ENCODE measurements at regions not wholly inside any gene's neighbourhood (a gene's known extent, or its start where the extent isn't known, plus 50 kb on each side); places are given as distances from the start of the nearest gene placed in this dataset.

GRCh38 chr4:126081336-126081735 is 766.6 kb downstream of the FAT4 start:
- no peak overlapping the region for H3K4me3 ChIP-seq
- intact Hi-C loops (cut with DNase I): no loop called here

GRCh38 chr4:126086041-126086440 is 771.3 kb downstream of the FAT4 start:
- intact Hi-C loops (cut with DNase I): no loop called here
- TF ChIP-seq POLR2AphosphoS5 (IDR thresholded peaks at IDR 0.05; ENCODE audit: insufficient read depth in 1 of 2, low read depth in 1 of 2): no peak
- TF ChIP-seq CTCF (IDR thresholded peaks at IDR 0.05): no peak
- TF ChIP-seq POLR2A (IDR thresholded peaks at IDR 0.05): no peak
- H3K9me3 ChIP-seq: no peaks in the 10 kb centered on the region
- H3K4me1 ChIP-seq: no peaks in the 10 kb centered on the region
- no peaks in the 10 kb centered on the region for H3K27me3 ChIP-seq
- no peak for DNase-seq (ENCODE audit: extremely low spot score in 2 of 2)
- no peak overlapping the region for H3K27ac ChIP-seq
- H3K36me3 ChIP-seq: no peaks in the 10 kb centered on the region
- no peak overlapping the region for H3K4me3 ChIP-seq

More at GRCh38 chr4:126081336-126081735, 766.6 kb downstream of the FAT4 start:
- DNase-seq (ENCODE audit: extremely low spot score in 2 of 2): no peak
- no peak for TF ChIP-seq POLR2A (IDR thresholded peaks at IDR 0.05)
- TF ChIP-seq POLR2AphosphoS5 (IDR thresholded peaks at IDR 0.05; ENCODE audit: insufficient read depth in 1 of 2, low read depth in 1 of 2): no peak
- no peak for TF ChIP-seq CTCF (IDR thresholded peaks at IDR 0.05)
- no peaks in the 10 kb centered on the region for H3K36me3 ChIP-seq
- H3K27me3 ChIP-seq: no peaks in the 10 kb centered on the region
- H3K4me1 ChIP-seq: no peaks in the 10 kb centered on the region
- H3K27ac ChIP-seq: no peak overlapping the region
- no peaks in the 10 kb centered on the region for H3K9me3 ChIP-seq

GRCh38 chr4:126087101-126087500 is 772.3 kb downstream of the FAT4 start:
- no peaks in the 10 kb centered on the region for H3K4me1 ChIP-seq
- no peak overlapping the region for H3K27ac ChIP-seq
- no peak for DNase-seq (ENCODE audit: extremely low spot score in 2 of 2)
- TF ChIP-seq POLR2AphosphoS5 (IDR thresholded peaks at IDR 0.05; ENCODE audit: insufficient read depth in 1 of 2, low read depth in 1 of 2) (no peak), CTCF (IDR thresholded peaks at IDR 0.05) (no peak), POLR2A (IDR thresholded peaks at IDR 0.05) (no peak)
- H3K4me3 ChIP-seq: no peak overlapping the region
- intact Hi-C loops (cut with DNase I): no loop called here
- no peaks in the 10 kb centered on the region for H3K9me3 ChIP-seq
- no peaks in the 10 kb centered on the region for H3K27me3 ChIP-seq
- no peaks in the 10 kb centered on the region for H3K36me3 ChIP-seq

- intact Hi-C loops (cut with DNase I): no loop called here
- H3K4me1 ChIP-seq: no peaks in the 10 kb centered on the region
- H3K9me3 ChIP-seq: no peaks in the 10 kb centered on the region
- no peaks in the 10 kb centered on the region for H3K27me3 ChIP-seq
- H3K4me3 ChIP-seq: no peak overlapping the region
- H3K27ac ChIP-seq: no peak overlapping the region
- H3K36me3 ChIP-seq: no peaks in the 10 kb centered on the region
- TF ChIP-seq POLR2A (IDR thresholded peaks at IDR 0.05) (no peak), POLR2AphosphoS5 (IDR thresholded peaks at IDR 0.05; ENCODE audit: insufficient read depth in 1 of 2, low read depth in 1 of 2) (no peak), CTCF (IDR thresholded peaks at IDR 0.05) (no peak)
- DNase-seq (ENCODE audit: extremely low spot score in 2 of 2): no peak
Measured at GRCh38 chr4:126097155-126097799, 782.5 kb downstream of the FAT4 start.

GRCh38 chr4:126106658-126107057 is 791.9 kb downstream of the FAT4 start:
- no peaks in the 10 kb centered on the region for H3K9me3 ChIP-seq
- TF ChIP-seq POLR2AphosphoS5 (IDR thresholded peaks at IDR 0.05; ENCODE audit: insufficient read depth in 1 of 2, low read depth in 1 of 2) (no peak), CTCF (IDR thresholded peaks at IDR 0.05) (no peak)
- H3K27me3 ChIP-seq: no peaks in the 10 kb centered on the region
- H3K36me3 ChIP-seq: no peaks in the 10 kb centered on the region
- H3K4me1 ChIP-seq: no peaks in the 10 kb centered on the region
- H3K4me3 ChIP-seq: no peak overlapping the region
- intact Hi-C loops (cut with DNase I): no loop called here
- no peak for DNase-seq (ENCODE audit: extremely low spot score in 2 of 2)
- no peak overlapping the region for H3K27ac ChIP-seq
